ENCODE measurements at regions not wholly inside any gene's neighbourhood (a gene's known extent, or its start where the extent isn't known, plus 50 kb on each side); places are given as distances from the start of the nearest gene placed in this dataset.
A peak's percentile ranks its signal among the peaks of the same experiment; 100 is the strongest.

DNA sequence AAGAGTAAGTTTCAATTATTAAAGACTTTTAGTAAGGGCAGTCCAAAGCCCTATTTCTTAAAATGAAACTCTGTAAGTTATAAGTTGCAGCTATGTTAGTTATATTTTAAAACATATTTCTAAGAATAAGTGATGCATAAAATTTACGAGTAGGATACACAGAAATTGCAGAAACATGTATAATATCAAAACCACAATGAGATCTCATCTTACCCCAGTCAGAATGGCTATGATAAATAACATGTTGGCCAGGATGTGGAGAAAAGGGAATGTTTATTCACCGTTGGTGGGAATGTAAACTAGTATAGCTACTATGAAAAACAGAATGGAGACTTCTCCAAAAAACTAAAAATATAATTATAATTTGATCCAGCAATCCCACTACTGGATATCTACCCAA lies 201.2 kb downstream of the CBLN2 start:
- no peak for ATAC-seq

DNA sequence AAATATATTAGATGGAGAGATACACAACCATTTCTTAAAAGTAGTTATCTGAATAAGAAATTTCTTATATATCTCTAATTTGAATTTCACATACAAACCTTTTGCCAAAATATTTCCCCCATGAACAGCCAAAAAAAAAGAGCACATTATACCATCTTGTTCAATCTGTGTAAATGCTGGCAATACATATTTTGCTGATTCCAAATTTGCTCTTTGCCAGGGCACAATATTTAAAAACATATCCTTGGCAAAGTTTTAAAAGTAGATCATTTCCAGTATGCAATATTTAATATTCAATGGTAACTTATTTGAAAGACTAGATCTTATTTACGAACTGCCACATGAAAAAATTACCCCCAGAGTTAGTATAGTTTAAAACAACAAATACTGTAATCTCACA lies 204.2 kb downstream of the CBLN2 start:
- no peak for ATAC-seq

DNA sequence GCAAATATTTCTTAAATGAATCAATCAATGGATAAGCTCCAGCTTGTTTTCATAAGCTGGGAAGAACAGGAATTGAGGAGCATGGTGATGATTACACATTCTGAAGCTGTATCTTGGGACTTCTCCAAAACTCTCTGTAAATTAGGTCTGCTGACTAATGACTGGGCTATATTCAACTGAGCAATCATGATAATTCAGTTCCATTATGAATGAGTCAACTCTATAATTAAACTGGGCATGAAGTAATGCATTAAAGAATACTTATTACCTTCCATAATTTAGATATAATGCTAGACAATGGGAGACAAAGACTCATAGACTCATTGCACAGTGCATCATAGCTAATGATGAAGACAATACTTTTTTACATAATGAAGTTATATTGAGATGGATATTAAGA lies 207.4 kb downstream of the CBLN2 start:
- no peak for ATAC-seq

DNA sequence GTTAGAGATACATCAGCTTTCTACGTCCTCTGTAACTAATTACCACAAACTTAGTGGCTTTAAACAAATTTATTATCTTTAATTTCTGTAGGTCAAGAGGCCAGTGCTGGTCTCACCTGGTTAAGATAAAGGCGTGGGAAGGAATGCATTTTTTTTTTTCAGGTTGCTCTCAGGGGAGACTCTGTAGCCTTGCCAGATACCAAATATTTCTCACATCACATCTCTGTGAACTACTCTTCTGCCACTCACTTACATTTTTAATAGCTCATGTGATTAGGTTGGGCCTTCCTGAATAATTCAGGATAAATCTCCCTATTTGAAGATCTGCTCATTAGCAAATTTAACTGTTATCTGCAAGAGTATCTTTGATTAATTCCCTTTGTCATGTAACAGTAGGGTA lies 214.6 kb downstream of the CBLN2 start:
- no peak for ATAC-seq

DNA sequence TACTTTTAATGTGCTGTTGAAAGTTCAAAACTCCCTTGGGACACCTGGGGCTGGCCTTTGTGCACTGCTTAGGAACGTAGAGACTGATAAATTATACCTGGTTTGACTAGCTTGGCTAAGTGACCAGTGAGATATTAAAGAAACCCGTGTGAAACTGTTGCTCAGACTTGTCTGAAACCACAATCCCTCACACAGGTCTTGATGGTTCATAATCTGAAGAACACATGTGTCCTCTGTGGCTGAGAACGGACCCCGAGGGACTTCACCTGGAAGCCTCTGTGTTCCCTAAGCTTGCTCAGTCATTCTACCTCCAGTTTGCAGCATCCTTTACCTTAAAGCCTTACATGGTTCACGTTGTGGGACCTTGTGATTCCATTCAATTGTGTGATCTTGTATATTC lies 218.8 kb downstream of the CBLN2 start:
- no peak for ATAC-seq

DNA sequence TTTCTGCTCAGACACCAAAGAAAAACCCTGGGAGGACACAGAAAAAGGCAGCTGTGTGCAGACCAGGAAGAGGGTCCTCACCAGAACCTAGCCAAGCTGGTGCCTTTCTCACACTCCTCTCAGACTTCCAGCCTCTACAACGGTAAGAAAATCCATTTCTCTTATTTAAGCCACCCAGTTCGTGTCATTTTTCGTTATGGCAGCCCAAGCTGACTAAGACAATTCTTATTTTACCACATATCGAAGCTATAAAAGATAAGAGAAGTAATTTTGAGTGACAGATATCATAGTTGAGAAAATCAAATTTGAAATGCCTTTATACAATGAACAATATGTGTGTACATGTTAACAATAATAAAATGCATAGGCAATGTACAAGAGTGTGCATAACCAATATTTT lies 219.5 kb downstream of the CBLN2 start:
- no peak for ATAC-seq

DNA sequence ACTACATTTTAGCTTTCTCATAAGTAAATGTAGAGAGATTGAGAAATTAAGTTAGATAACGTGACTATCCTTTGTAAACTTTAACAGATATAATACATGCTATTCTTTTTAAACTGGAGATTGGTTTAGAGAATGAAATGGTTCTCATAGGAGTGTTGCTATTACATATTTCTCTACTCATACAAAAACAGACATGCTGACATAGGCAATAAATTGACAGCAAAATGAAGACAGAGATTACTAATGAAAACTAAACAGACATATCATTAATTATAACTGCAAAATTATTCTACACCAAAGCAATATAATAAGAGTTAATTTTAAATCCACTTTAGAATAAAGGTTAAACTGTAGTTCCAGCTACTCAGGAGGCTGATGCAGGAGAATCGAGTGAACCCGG lies 227.6 kb downstream of the CBLN2 start:
- ATAC-seq, result no peak

DNA sequence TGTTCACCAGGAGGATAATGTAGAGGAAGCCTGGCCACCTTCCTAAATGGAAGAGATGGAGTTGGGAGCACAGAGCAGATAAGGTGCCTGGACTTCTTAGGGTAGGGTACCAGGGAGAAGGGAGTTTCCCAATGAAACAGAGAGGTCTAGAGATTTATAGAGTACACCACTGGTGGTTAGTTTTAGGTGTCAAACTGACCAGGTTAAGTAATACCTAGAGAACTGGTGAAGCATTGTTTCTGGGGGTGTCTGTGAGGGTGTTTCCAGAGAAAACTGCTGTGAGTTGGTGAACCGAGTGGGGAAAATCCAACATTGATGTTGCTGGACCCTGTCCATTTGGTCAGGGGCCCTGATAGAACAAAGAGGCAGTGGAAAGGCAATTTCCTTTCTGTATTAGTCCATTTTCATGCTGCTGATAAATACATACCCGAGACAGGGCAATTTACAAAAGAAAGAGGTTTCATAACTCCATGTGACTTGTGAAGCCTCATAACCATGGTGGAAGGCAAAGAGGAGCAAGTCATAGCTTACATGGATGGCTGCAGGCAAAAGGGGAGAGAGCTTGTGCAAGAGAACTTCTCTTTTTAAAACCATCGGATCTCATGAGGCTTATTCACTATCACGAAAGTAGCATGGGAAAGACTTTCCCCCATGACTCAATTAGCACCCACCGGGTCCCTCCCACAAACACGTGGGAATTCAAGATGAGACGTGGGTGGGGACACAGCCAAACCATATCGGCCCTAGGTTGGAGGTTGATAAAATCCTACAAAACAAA lies 260.8 kb downstream of the CBLN2 start:
- no peak for ATAC-seq

DNA sequence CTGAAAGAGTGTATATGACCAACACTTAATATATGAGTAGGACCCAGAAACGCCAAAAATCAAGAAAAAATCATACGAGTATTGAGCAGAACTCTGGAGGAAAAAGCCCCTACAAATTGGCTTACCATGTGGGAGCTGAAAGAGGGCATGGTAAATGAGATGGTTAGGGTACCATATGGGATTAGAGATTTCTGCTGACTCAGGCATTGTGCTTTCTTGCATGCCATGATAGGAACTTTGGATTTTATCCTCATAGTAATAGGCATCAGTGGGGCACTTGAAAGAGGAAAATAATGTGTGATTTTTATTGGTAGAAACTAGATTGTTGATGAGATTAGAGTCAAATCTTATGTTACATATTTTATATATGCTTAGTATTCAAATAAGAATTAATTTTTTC lies 271.1 kb downstream of the CBLN2 start:
- ATAC-seq, result no peak

DNA sequence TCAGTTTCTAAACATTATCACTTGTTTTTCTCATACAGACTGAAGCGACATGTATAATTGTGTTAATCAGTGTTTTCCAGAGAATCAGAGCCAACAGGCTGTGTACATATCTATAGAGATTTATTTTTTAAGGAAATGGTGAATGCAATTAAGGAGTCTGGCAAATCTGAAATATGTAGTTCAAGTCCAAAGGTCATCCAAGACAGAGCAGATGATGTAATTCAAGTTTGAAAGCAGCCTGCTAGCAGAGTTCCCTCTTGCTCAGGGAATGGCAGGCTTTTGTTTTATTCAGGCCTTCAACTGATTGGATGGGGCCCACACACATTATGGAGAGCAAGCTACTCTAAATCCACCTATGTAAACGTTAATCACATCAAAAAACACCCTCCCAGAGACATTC lies 282.6 kb downstream of the CBLN2 start:
- no peak for ATAC-seq

DNA sequence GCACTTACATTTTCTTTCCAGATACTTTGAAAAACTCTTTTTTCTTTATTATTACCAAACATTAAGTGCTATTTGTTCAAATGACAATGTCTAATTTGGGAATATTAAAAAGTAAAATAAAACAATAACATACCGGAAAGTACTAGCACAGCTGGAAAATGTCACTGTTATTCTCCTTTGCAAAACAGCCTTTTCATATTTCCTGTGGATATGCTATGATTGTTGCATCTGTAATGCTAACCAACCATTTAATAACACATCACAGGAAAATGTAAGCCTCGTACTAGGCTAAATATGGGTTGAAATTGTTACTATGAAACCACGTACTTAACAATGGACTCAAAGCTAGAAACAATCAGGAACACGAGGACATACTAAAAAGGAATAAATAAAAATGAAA lies 298.1 kb downstream of the CBLN2 start:
- ATAC-seq, result no peak

DNA sequence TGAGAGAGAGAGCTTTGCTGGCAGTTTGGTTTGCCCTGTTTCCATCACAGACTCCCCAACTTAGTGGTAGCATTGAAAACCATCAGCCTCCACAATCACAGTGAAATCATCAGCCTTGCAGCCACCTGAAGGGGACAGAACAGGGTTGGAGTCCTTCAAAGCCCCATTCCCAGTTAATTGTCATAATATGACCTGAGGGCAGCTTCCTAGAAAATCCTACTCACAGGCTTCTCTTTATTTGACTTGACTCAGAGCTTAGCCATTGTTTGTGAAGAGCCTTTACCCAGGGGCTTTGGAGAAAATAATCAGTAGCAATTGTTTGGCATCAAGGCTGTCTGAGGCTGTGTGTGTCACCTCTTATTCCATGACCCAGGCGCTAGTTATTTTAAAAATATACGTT lies 308.7 kb downstream of the CBLN2 start:
- no peak for ATAC-seq

DNA sequence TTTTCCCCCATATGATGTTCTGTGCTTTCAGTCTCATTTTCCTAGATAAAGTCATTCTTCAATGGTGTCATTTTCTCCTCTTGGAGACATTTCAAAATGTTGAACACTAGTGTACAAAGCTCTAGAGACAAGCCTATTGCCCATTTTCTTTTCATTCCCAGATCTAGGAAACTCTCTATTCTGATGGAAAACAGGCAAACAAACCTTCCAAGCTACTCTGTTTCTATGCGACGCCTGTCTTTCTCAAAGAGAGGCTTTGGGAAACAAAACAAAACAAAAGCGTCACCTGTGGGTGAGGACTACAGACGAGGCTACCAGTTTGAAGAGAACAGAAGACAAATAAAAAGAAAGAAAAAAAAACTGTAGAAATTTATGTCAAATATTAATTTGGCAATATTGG lies 311.0 kb downstream of the CBLN2 start:
- ATAC-seq, result no peak

DNA sequence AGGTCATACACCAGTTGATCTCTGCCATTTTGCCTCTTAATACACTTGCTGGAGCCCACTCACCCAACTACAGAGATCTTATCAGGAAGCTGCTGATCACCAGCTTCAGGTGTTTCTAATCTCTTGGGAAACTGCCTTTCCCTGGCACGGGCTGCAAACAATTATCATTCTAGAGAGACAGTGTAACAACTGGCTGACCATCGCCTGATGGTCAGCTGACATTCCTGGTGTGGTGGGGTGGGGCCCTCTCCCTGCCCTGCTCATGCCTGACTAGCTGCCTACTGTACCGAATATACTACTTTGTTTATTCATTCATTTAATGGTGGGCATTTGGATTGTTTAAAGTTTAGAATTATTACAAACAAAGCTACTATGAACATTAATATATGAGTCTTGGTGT lies 311.5 kb downstream of the CBLN2 start:
- no peak for ATAC-seq

DNA sequence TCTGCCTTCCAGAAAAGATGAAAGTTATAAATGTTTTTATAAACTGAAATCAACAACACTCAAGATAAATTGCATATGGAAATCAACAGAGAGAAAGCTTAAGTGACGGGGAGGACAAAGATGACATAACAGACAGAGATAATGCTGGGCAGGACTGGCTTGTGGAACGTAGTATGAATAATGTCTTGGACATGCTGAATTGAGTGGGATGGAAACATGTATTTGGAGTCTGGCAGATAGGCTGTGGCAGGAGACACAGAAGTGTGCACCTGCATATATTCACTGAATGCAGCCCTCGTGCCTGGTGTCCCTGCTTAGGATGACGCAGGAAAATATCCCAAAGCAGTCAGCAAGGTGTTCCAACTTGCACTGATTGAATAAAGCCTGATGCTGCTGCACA lies 318.2 kb downstream of the CBLN2 start:
- ATAC-seq, result no peak

DNA sequence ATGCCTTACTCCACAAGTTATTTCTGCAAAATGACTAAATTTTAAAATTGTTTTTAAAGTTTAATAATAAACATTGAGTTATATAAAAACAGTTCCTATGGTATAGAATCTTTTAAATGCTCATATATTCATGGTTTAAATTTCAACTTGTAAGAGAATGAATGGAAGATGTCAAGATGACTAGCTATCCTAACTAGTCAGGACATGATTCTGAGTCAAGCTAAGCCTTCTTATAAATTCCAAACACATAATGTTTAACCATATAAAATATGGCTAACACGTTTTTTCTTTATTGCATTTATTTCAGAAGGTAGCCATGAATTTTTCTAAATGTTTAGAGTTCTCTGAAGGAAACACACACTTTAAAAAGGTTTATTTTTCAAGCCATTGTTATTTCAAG lies 320.4 kb downstream of the CBLN2 start:
- no peak for ATAC-seq

DNA sequence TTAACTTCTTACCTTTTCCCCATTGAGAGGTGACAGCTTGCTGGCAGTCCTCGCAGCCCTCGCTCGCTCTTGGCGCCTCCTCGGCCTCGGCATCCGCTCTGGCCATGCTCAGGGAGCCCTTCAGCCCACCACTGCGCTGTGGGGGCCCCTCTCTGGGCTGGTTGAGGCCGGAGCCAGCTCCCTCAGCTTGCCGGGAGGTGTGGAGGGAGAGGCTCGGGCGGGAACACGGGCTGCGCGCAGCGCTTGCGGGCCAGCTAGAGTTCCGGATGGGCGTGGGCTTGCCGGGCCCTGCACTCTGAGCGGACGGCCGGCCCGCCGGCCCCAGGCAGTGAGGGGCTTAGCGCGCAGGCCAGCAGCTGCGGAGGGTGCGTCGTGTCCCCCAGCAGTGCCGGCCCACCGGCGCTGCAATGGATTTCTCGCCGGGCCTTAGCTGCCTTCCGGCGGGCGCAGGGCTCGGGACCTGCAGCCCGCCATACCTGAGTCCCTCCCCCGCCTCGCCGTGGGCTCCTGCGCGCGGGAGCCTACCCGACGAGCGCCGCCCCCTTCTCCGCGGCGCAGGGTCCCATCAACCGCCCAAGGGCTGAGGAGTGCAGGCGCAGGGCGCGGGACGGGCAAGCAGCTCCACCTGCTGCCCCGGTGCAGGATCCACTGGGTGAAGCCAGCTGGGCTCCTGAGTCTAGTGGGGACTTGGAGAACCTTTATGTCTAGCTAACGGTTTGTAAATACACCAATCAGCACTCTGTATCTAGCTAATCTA lies 335.0 kb downstream of the CBLN2 start:
- no peak for ATAC-seq

DNA sequence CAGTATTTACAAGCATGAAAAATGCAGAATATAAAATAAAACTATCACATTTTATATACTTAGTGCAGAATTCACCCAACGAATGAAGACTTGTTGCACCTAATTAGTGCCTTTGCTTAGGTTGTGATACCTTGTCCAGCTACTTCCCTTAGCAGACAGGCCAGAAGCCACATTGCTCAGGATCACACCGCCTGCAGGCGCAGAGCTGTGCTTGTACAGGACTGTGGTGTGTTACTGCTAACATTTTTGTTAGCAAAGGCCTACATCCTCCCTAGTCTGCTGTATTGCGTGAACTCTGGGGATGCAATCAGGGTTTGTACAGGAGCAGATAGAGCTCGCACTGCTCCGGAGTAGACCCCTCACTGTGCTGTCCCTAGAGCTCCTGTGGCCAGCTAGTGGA lies 336.9 kb downstream of the CBLN2 start:
- ATAC-seq, result no peak

DNA sequence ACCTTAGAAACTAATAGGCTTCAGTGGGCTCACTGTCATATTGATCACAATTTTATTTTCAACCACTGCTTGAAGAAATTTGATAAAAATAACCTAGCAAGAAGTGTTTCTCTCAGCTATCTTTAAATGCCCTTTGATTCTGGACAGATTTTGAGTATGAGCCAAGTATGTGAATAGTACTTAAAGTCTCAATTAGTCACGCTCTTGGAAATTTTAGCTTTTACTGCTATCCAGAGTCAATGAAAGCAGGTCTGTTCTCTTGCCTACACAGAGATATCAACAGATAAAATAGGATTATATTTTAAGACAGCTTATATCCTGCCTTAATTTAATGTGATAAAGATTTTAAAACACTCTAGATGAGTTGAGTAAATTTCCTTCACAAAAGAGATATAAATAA lies 337.3 kb downstream of the CBLN2 start:
- ATAC-seq, result no peak

DNA sequence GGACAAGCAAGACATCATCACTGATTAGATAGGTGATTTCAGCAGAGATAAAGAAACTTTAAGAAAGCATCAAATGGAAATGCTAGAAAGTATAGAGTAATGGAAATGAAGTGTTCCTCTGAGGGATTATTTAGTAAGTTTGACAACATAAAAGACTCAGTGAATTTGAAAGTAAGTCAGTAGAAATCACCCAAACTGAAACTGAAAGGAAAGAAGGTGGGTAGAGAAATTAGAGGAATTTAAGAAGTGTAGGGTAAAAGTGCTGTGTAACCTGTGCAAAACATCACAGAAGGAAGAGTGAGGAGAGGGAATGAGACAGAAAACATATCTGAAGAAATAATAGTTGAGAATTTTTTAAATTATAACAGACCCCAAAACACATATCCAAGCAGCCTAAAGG lies 343.1 kb downstream of the CBLN2 start:
- no peak for ATAC-seq

DNA sequence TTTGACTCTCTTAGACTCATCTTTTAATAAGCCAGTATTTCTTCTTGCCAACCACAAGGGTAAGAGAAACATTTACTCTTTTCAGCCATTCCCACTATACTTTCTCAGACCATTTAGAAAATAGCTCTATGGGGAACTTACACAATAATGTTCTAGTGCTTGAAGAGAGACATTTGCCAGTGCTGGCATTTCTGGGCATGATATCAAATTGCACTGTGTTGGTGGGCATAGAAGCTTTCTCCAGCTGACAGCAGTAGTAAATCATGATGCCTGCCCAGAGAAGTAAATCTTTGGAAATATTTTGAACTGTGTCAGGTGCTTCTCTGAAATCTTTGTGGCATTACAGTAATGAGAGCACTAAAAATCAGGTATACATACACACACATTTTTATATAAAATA lies 346.6 kb downstream of the CBLN2 start:
- no peak for ATAC-seq

DNA sequence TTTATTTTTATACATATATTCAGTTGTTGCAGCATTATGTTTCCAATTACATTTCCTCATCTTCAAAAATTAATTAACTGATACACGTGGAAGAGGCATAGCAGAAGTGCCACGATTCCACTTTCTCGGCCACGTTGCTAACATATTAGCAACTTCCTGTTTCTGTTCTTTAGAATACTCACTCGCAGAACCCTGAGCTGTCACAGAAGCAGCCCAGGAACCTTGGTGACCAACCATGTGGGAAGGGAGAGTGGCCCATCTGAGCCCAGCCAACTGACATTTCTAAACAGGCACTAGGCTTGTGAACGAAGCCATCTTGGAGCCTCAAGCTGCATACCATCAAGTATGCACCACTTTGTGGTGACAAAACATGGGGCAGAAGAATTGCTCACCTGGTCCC lies 350.1 kb downstream of the CBLN2 start:
- no peak for ATAC-seq

DNA sequence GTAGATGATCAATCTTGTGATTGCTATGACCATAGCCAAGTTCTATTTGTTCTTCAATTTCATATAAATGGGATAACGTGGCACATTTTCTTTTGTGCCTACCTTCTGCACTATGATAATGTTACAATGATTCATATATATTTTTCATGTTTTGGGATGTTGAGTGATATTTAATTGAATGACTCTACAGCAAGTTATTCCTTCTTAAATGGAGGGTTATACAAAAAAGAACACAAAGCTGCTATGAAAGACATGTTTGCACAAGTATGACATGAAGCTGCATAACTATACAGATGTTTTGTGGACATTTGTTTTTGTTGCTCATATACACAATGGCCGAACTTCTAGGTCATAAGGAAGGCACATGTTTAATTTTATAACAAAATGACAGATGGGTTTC lies 356.2 kb downstream of the CBLN2 start:
- ATAC-seq, result no peak

DNA sequence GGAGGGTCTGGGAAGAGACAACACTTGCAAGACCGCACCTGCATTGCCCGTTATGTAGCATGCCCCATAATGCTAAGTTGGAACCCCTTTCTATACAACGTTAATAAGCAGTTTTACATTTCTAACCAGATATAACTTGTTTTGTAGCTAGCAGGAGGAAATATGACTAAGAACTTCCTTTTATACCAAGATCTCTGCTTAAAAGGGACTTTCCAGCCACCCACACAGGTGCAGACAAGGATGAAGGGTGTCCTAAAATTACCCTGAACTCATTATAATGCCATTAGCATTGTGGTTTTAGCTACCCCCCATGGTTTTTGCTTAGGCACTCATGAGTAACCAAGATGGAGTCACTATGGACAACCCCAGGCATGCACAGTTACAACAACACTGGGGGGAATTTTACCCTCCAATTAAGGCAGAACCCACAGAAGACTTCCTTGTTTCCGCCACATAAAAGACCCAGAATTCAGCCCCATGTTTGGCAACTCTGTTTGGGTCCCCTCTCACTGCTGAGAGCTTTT lies 362.8 kb downstream of the CBLN2 start:
- peak; percentile 38 for ATAC-seq
